SK-N-SH (cell line): ENCODE measurements at regions not wholly inside any gene's neighbourhood (a gene's known extent, or its start where the extent isn't known, plus 50 kb on each side); places are given as distances from the start of the nearest gene placed in this dataset.

Source experiments
- CTCF ChIA-PET: fragments of 300-600, 350-600 bp; formaldehyde crosslinking; extraction: SDS; loops from one replicate; lab custom pipeline; 2021; lab: Yijun Ruan, JAX
- POLR2A ChIA-PET: fragments of 350-600 bp; sonication (Branson Sonifier 250); formaldehyde crosslinking; extraction: SDS; loops from one replicate; lab custom pipeline; 2020; ENCODE audit warnings: antibody characterized with exemption, inconsistent platforms; lab: Yijun Ruan, JAX
- DNase-seq: peaks from one replicate; pipeline ENCODE4 v3.0.0; 2012
- H2AFZ ChIP-seq: fragments of 200-600 bp; sonication (generic); 2 replicates; pipeline ENCODE4 v1.8.1; 2016; ENCODE audit warnings: antibody characterized with exemption, mild to moderate bottlenecking, low read depth
- H3F3A ChIP-seq: fragments of 200-600 bp; sonication (generic); replicated peaks from 2 replicates; pipeline ENCODE3; 2016; ENCODE audit warnings: antibody characterized with exemption, mild to moderate bottlenecking; ENCODE audit not compliant: insufficient read depth
- H3K27ac ChIP-seq, 2 experiments: fragments of 200-500 bp in 1 of 2; fragments of 200-600 bp in 1 of 2; sonication (Bioruptor generic) in 1 of 2; sonication (generic), shearing (Covaris generic) in 1 of 2; 2 replicates each; pipeline versions ENCODE4 v1.5.1 to v1.6.1; 2014 to 2016; ENCODE audit warnings: low read depth in 2 of 2, inconsistent platforms in 1 of 2, low read length in 1 of 2, mild to moderate bottlenecking in 1 of 2, mixed read lengths in 1 of 2
- H3K27me3 ChIP-seq: fragments of 200-600 bp; sonication (generic), shearing (Covaris generic); 2 replicates; pipeline ENCODE4 v1.6.1; 2016; ENCODE audit warnings: mixed run types; ENCODE audit not compliant: insufficient read depth
- H3K36me3 ChIP-seq, 2 experiments: fragments of 200-500 bp in 1 of 2; fragments of 200-600 bp in 1 of 2; sonication (Bioruptor generic) in 1 of 2; sonication (generic) in 1 of 2; replicated peaks in 1 of 2; 2 replicates each; pipeline versions ENCODE3 to v1.5.1; 2014 to 2016; ENCODE audit warnings: low read length in 1 of 2, mild to moderate bottlenecking in 1 of 2; ENCODE audit not compliant: insufficient read depth in 2 of 2, control insufficient read depth in 1 of 2
- H3K4me1 ChIP-seq, 2 experiments: fragments of 200-500 bp in 1 of 2; fragments of 200-600 bp in 1 of 2; sonication (Bioruptor generic) in 1 of 2; sonication (generic), shearing (Covaris generic) in 1 of 2; 2 replicates each; pipeline versions ENCODE4 v1.5.1 to v1.6.1; 2014 to 2016; ENCODE audit warnings: low read depth in 1 of 2, low read length in 1 of 2, mixed run types in 1 of 2; ENCODE audit not compliant: insufficient read depth in 2 of 2, control insufficient read depth in 1 of 2
- H3K4me2 ChIP-seq: fragments of 200-600 bp; sonication (generic), shearing (Covaris generic); 2 replicates; pipeline ENCODE4 v1.6.1; 2017; ENCODE audit warnings: mixed run types
- H3K4me3 ChIP-seq, 2 experiments: fragments of 200-500 bp in 1 of 2; fragments of 200-600 bp in 1 of 2; sonication (Bioruptor generic) in 1 of 2; sonication (generic), shearing (Covaris generic) in 1 of 2; 2 replicates each; pipeline versions ENCODE4 v1.5.1 to v1.8.1; 2014 to 2016; ENCODE audit warnings: low read depth in 2 of 2, inconsistent platforms in 1 of 2, low read length in 1 of 2, mild to moderate bottlenecking in 1 of 2, mixed read lengths in 1 of 2, moderate library complexity in 1 of 2
- H3K79me2 ChIP-seq: fragments of 200-600 bp; sonication (generic); 2 replicates; pipeline ENCODE4 v1.8.1; 2017; ENCODE audit warnings: mild to moderate bottlenecking; ENCODE audit not compliant: insufficient read depth
- H3K9ac ChIP-seq: fragments of 200-600 bp; sonication (generic); 2 replicates; pipeline ENCODE4 v1.6.1; 2017; ENCODE audit warnings: mixed run types
- H3K9me2 ChIP-seq: fragments of 200-600 bp; sonication (generic); 2 replicates; pipeline ENCODE4 v1.6.1; 2017; ENCODE audit warnings: mixed run types
- H3K9me3 ChIP-seq: fragments of 200-600 bp; sonication (generic); 2 replicates; pipeline ENCODE4 v1.6.1; 2017; ENCODE audit warnings: mixed run types, mild to moderate bottlenecking, moderate library complexity
- H4K20me1 ChIP-seq: fragments of 200-600 bp; sonication (generic); 2 replicates; pipeline ENCODE4 v1.6.1; 2017; ENCODE audit warnings: mild to moderate bottlenecking, mixed run types; ENCODE audit not compliant: insufficient read depth
- CHD2 ChIP-seq: fragments of 150-350 bp; IDR thresholded peaks from 2 replicates; pipeline ENCODE4 v1.6.1; 2018; ENCODE audit warnings: low read length; ENCODE audit not compliant: partially characterized antibody
- CTCF ChIP-seq: fragments of 200-600 bp; sonication (generic); IDR thresholded peaks from 2 replicates; pipeline ENCODE4 v1.6.1; 2017; ENCODE audit warnings: antibody characterized with exemption, mild to moderate bottlenecking, moderate library complexity
- ELF1 ChIP-seq: IDR thresholded peaks from 2 replicates; pipeline ENCODE4 v1.4.0; 2012
- EP300 ChIP-seq, 2 experiments: IDR thresholded peaks; 2 replicates each; pipeline versions ENCODE4 v1.4.0 to v1.6.1; 2012; ENCODE audit warnings: borderline replicate concordance in 1 of 2, low read depth in 1 of 2, low read length in 1 of 2
- EZH2phosphoT487 ChIP-seq: fragments of 200-600 bp; sonication (generic); IDR thresholded peaks from 2 replicates; pipeline ENCODE4 v1.6.1; 2017; ENCODE audit warnings: low read depth, mixed run types, mild to moderate bottlenecking, antibody characterized with exemption, moderate library complexity, borderline replicate concordance
- FOSL2 ChIP-seq: IDR thresholded peaks from 2 replicates; pipeline ENCODE4 v1.4.0; 2012; ENCODE audit warnings: low read depth, mild to moderate bottlenecking, moderate library complexity, borderline replicate concordance
- GABPA ChIP-seq: IDR thresholded peaks from 2 replicates; pipeline ENCODE4 v1.4.0; 2012; ENCODE audit warnings: low read depth, mild to moderate bottlenecking
- IRF3 ChIP-seq: fragments of 150-350 bp; IDR thresholded peaks from 2 replicates; pipeline ENCODE4 v1.6.1; 2016; ENCODE audit warnings: mild to moderate bottlenecking, low read depth, low read length
- MEF2A ChIP-seq: IDR thresholded peaks from 2 replicates; pipeline ENCODE4 v1.4.0; 2012; ENCODE audit warnings: low read depth, borderline replicate concordance
- MXI1 ChIP-seq: IDR thresholded peaks from 2 replicates; pipeline ENCODE4 v1.6.1; 2012; ENCODE audit warnings: mild to moderate bottlenecking, low read depth, low read length, improper control_type of control experiment
- REST ChIP-seq: IDR thresholded peaks from 2 replicates; pipeline ENCODE4 v1.6.1; 2012; ENCODE audit warnings: mild to moderate bottlenecking, low read depth, low read length, moderate library complexity
- RFX5 ChIP-seq: IDR thresholded peaks from 2 replicates; pipeline ENCODE4 v1.6.1; 2012; ENCODE audit warnings: mild to moderate bottlenecking, improper control_type of control experiment, low read length
- SIN3A ChIP-seq: IDR thresholded peaks from 2 replicates; pipeline ENCODE4 v1.6.1; 2012; ENCODE audit warnings: low read depth, mild to moderate bottlenecking, low read length, moderate library complexity, borderline replicate concordance
- TAF1 ChIP-seq: IDR thresholded peaks from 2 replicates; pipeline ENCODE4 v1.6.1; 2012; ENCODE audit warnings: low read depth, mild to moderate bottlenecking, low read length, moderate library complexity, borderline replicate concordance
- TCF12 ChIP-seq: IDR thresholded peaks from 2 replicates; pipeline ENCODE4 v1.4.0; 2012
- TEAD4 ChIP-seq: IDR thresholded peaks from 2 replicates; pipeline ENCODE4 v1.4.0; 2012; ENCODE audit warnings: mild to moderate bottlenecking, borderline replicate concordance; ENCODE audit not compliant: insufficient read depth
- USF1 ChIP-seq: IDR thresholded peaks from 2 replicates; pipeline ENCODE4 v1.4.0; 2012; ENCODE audit warnings: low read depth, borderline replicate concordance
- USF2 ChIP-seq: fragments of 150-350 bp; IDR thresholded peaks from 2 replicates; pipeline ENCODE4 v1.6.1; 2017; ENCODE audit warnings: antibody characterized with exemption, low read length, low read depth, borderline replicate concordance
- YY1 ChIP-seq: IDR thresholded peaks from 2 replicates; pipeline ENCODE4 v1.4.0; 2012; ENCODE audit warnings: low read depth, mild to moderate bottlenecking
- ZBTB33 ChIP-seq: IDR thresholded peaks from 2 replicates; pipeline ENCODE4 v1.4.0; 2012; ENCODE audit warnings: low read depth, borderline replicate concordance
- WGBS: methylation state at CpG from one replicate; pipeline ENCODE4 v1.1.6; 2017; ENCODE audit warnings: low lambda C conversion rate; 5-methylcytosine and 5-hydroxymethylcytosine counted together

GRCh38 chr5:118551716-118552115, 436.6 kb downstream of the DTWD2 start:
- Histone ChIP-seq H3K4me3 (no peak overlapping the region), H3K9ac (no peak overlapping the region), H3K9me2 (no peaks in the 10 kb centered on the region), H4K20me1 (no peaks in the 10 kb centered on the region), H3K9me3 (no peaks in the 10 kb centered on the region), H3K4me1 (no peaks in the 10 kb centered on the region), H3K79me2 (no peaks in the 10 kb centered on the region), H3K27ac (no peak overlapping the region), H3K27me3 (no peaks in the 10 kb centered on the region), H3K4me2 (no peak overlapping the region), H3F3A (no peaks in the 10 kb centered on the region), H2AFZ (no peak overlapping the region), H3K36me3 (no peaks in the 10 kb centered on the region)
- no peak for DNase-seq
- ChIA-PET POLR2A (no interaction called here), CTCF (no interaction called here)
- no peak for TF ChIP-seq YY1
- TF ChIP-seq USF2: no peak
- TF ChIP-seq EP300 (IDR thresholded peaks at IDR 0.05; ENCODE audit: borderline replicate concordance in 1 of 2, low read depth in 1 of 2, low read length in 1 of 2): no peak
- TF ChIP-seq TAF1: no peak
- TF ChIP-seq GABPA: no peak
- TF ChIP-seq MXI1: no peak
- TF ChIP-seq SIN3A: no peak
- TF ChIP-seq CTCF: no peak
- TF ChIP-seq TCF12: no peak
- TF ChIP-seq ZBTB33: no peak
- no peak for TF ChIP-seq ELF1
- no peak for TF ChIP-seq EZH2phosphoT487
- no peak for TF ChIP-seq REST
- no peak for TF ChIP-seq RFX5
- TF ChIP-seq FOSL2: no peak
- no peak for TF ChIP-seq TEAD4
- no peak for TF ChIP-seq MEF2A
- no peak for TF ChIP-seq IRF3
- no peak for TF ChIP-seq CHD2
- TF ChIP-seq USF1: no peak
- WGBS: 24% methylated on average over 1 of the region's 1 CpG
